LNCaP clone FGC (cell line): ENCODE measurements at regions not wholly inside any gene's neighbourhood (a gene's known extent, or its start where the extent isn't known, plus 50 kb on each side); places are given as distances from the start of the nearest gene placed in this dataset.

Source experiments
- DNase-seq: peaks from one replicate; pipeline ENCODE4 v3.0.0-alpha.2; 2011; ENCODE audit warnings: low read depth
- H3K4me3 ChIP-seq: 2 replicates; pipeline ENCODE4 v1.5.1; 2011; ENCODE audit warnings: mild to moderate bottlenecking, low read depth, low read length, control low read depth
- TF ChIP-seq, protein P1 (sequence below): IDR thresholded peaks from 2 replicates; pipeline ENCODE4 v1.5.1; 2012; ENCODE audit warnings: mild to moderate bottlenecking; ENCODE audit not compliant: control insufficient read depth, insufficient read depth; ENCODE audit errors: extremely low read depth

DNA sequence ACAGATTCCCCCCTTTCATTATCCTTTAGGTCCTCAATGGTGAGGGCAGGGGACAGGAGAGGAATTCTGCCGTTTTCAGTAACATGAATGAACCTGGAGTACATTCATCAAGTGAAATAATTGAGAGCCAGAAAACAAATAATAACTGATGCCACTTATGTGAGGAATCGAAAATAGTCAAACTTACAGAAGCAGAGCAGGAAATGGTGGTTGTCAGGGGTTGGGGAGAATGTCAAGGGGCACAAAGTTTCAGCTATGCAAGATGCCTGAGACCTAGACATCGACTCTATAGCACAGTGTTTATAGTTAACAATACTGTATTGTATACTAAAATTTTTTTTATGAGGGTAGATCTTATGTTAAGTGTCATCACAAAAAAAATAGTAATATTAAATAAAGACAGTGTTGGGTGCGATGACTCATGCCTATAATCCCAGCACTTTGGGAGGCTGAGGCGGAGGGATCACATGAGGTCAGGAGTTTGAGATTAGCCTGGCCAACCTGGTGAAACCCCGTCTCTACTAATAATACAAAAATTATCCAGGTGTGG lies 1219.8 kb downstream of the GATA3 start:
- no peak for DNase-seq
- H3K4me3 ChIP-seq, result no peak overlapping the region
- TF ChIP-seq, protein P1, sequence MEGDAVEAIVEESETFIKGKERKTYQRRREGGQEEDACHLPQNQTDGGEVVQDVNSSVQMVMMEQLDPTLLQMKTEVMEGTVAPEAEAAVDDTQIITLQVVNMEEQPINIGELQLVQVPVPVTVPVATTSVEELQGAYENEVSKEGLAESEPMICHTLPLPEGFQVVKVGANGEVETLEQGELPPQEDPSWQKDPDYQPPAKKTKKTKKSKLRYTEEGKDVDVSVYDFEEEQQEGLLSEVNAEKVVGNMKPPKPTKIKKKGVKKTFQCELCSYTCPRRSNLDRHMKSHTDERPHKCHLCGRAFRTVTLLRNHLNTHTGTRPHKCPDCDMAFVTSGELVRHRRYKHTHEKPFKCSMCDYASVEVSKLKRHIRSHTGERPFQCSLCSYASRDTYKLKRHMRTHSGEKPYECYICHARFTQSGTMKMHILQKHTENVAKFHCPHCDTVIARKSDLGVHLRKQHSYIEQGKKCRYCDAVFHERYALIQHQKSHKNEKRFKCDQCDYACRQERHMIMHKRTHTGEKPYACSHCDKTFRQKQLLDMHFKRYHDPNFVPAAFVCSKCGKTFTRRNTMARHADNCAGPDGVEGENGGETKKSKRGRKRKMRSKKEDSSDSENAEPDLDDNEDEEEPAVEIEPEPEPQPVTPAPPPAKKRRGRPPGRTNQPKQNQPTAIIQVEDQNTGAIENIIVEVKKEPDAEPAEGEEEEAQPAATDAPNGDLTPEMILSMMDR, result no peak

DNA sequence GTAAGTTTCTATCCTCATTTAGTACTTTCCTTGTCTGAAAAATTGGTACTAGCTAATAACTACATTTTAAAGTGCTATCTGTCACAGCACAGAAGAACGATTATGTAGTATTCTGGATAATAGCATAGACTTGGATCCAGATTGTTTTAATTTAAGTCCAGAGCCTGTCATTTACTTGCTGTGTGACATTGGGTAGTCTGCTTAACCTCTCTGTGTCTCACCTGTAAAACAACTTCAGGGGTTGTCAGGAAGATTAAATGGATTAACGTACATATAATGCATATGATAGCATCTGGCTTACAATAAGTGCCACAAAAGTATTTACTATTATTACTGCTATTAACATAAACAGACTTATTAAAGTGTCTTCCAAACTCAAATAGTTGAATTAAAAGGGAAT lies 1221.4 kb downstream of the GATA3 start:
- no peak overlapping the region for H3K4me3 ChIP-seq
- DNase-seq, result no peak
- TF ChIP-seq, protein P1, result no peak

DNA sequence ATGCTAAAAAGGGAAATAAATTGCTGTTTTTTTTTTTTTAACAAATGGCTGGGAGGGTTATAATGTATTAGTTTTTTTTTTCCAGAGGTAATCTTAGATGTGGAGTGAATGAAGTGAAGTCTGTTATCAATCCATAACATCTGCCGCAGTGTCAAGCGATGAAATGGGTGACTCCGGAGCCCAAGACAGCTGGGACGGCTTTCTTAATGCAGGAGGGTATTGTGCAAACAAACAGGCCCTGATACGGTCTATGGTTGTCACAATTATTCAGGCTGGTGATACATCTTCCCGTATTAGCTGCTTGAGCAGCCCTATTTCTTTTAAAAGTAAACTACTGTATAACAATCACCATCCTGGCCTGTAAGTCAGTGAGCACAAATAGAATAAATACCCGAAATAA lies 1231.2 kb downstream of the GATA3 start:
- TF ChIP-seq, protein P1, result no peak
- DNase-seq, result no peak
- no peak overlapping the region for H3K4me3 ChIP-seq

DNA sequence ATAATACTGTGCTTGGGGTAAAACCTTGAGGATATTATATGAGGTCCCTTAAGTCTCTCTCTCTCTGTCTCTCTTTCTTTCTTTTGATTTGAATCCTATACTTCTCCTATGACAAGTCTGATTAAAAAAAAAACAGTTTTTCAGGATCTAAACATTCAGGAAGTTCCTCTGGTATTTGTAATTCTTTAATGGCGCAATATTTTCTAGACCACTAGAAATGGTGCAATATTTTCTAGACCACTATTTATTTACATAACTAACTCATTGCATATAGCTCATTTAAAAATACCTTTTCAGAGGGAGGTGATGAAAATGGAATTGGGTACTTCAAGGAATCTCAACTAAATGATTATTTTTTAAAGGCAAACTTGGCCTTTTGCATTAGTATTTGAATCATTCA lies 1235.3 kb downstream of the GATA3 start:
- DNase-seq, result no peak
- H3K4me3 ChIP-seq, result no peak overlapping the region
- TF ChIP-seq, protein P1, result no peak

DNA sequence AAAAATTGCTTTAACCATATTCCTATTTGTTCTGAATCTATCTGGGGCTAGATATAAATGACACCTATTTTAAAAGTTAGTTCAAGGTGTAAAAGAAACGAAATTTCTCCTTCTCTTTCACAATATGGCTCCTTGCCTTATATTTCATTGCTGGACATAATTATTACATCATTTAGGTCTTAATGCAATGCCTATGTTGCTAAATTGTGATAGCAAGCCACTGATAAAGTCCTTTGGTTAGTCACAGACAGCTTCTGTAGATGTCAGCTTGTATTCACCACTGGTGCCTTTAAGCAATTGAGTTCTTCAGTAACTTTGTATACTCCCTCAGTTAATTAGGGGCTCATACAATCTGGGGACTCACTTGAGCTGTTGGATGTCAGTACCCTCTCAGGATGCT lies 1236.6 kb downstream of the GATA3 start:
- DNase-seq, result no peak
- TF ChIP-seq, protein P1, result no peak
- no peak overlapping the region for H3K4me3 ChIP-seq

DNA sequence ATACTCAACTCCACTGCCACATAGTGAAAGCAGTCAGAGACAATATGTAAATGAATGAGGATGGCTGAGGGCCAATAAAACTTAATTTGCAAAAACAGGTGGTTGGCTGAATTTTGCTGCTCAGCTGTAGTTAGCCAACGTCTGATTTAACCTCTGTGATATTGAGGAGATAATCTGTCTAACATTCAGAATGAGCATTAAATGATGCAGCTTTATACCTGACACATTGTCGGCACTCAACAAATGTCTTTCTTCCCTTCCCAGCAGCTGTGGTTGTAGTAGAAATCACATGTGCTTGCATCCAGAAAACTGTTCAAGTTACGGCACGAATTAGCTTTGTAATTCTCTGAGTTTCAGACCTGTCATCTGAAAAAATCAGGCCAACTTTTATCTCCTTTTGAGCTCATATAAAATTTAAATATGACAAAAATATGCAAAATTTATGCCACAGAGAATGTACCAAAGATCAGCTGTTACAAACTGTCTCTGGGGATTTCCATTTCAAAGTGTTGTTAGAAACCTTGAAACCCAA lies 1239.7 kb downstream of the GATA3 start:
- DNase-seq, result no peak
- TF ChIP-seq, protein P1, result no peak
- H3K4me3 ChIP-seq, result no peak overlapping the region

DNA sequence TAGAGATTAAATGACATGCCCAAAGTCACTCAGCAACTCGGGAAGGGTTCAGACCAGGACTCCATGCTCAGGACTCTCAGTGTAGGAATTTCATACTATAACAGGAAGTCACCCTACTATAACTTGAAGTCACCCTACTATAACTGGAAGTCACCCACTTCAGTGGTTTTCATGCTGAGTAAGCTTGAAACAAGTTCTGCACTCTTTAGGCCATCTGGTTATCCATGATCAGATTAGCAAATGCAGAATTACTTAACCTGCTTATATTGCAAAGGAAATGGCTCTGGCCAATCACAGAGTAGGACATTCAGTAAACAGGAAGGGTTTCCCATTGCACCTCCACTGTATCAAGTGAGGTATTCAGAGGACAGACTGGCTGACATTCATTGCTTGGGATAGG lies 1240.4 kb downstream of the GATA3 start:
- no peak for DNase-seq
- no peak overlapping the region for H3K4me3 ChIP-seq
- TF ChIP-seq, protein P1, result no peak
